ENCODE measurements at regions not wholly inside any gene's neighbourhood (a gene's known extent, or its start where the extent isn't known, plus 50 kb on each side); places are given as distances from the start of the nearest gene placed in this dataset.
A peak's percentile ranks its signal among the peaks of the same experiment; 100 is the strongest.

- H3K27me3 Mint-ChIP-seq (ENCODE audit: unreplicated experiment) = peaks cover 3% of the 10 kb centered on the region
- H3K36me3 Mint-ChIP-seq (ENCODE audit: unreplicated experiment) = no peaks in the 10 kb centered on the region
- no peak for DNase-seq
- peaks cover 12% of the 10 kb centered on the region for H3K4me1 Mint-ChIP-seq (ENCODE audit: low read depth, unreplicated experiment)
- H3K27ac Mint-ChIP-seq (ENCODE audit: unreplicated experiment) = no peak overlapping the region
- no peak for TF ChIP-seq CTCF (IDR thresholded peaks at IDR 0.05; ENCODE audit: partially characterized antibody, unreplicated experiment)
- H3K9me3 Mint-ChIP-seq (ENCODE audit: unreplicated experiment) = peaks cover 1% of the 10 kb centered on the region
- H3K4me3 Mint-ChIP-seq (ENCODE audit: unreplicated experiment) = no peak overlapping the region
These were observed 258.8 kb downstream of the SNX10 start for GRCh38 chr7:26550492-26550891.

- Mint-ChIP-seq H3K9me3 (ENCODE audit: unreplicated experiment) (peaks cover 1% of the 10 kb centered on the region), H3K4me1 (ENCODE audit: low read depth, unreplicated experiment) (peaks cover 16% of the 10 kb centered on the region), H3K27ac (ENCODE audit: unreplicated experiment) (no peak overlapping the region), H3K27me3 (ENCODE audit: unreplicated experiment) (peaks cover 3% of the 10 kb centered on the region), H3K36me3 (ENCODE audit: unreplicated experiment) (no peaks in the 10 kb centered on the region), H3K4me3 (ENCODE audit: unreplicated experiment) (no peak overlapping the region)
- no peak for DNase-seq
- TF ChIP-seq CTCF (IDR thresholded peaks at IDR 0.05; ENCODE audit: partially characterized antibody, unreplicated experiment) = no peak
These were observed 260.1 kb downstream of the SNX10 start for GRCh38 chr7:26551740-26552139.

GRCh38 chr7:26553128-26553527 is 261.5 kb downstream of the SNX10 start:
- H3K27me3 Mint-ChIP-seq (ENCODE audit: unreplicated experiment) = peaks cover 3% of the 10 kb centered on the region
- no peak for DNase-seq
- H3K4me3 Mint-ChIP-seq (ENCODE audit: unreplicated experiment) = no peak overlapping the region
- H3K27ac Mint-ChIP-seq (ENCODE audit: unreplicated experiment) = no peak overlapping the region
- H3K36me3 Mint-ChIP-seq (ENCODE audit: unreplicated experiment) = no peaks in the 10 kb centered on the region
- H3K9me3 Mint-ChIP-seq (ENCODE audit: unreplicated experiment) = peaks cover 1% of the 10 kb centered on the region
- peaks cover 18% of the 10 kb centered on the region for H3K4me1 Mint-ChIP-seq (ENCODE audit: low read depth, unreplicated experiment)
- no peak for TF ChIP-seq CTCF (IDR thresholded peaks at IDR 0.05; ENCODE audit: partially characterized antibody, unreplicated experiment)

GRCh38 chr7:26553582-26553981 is 261.9 kb downstream of the SNX10 start:
- peaks cover 3% of the 10 kb centered on the region for H3K27me3 Mint-ChIP-seq (ENCODE audit: unreplicated experiment)
- peaks cover 1% of the 10 kb centered on the region for H3K9me3 Mint-ChIP-seq (ENCODE audit: unreplicated experiment)
- H3K4me3 Mint-ChIP-seq (ENCODE audit: unreplicated experiment) = no peak overlapping the region
- H3K36me3 Mint-ChIP-seq (ENCODE audit: unreplicated experiment) = no peaks in the 10 kb centered on the region
- DNase-seq = no peak
- H3K4me1 Mint-ChIP-seq (ENCODE audit: low read depth, unreplicated experiment) = peaks cover 18% of the 10 kb centered on the region
- H3K27ac Mint-ChIP-seq (ENCODE audit: unreplicated experiment) = peak overlapping the region; percentile 4
- no peak for TF ChIP-seq CTCF (IDR thresholded peaks at IDR 0.05; ENCODE audit: partially characterized antibody, unreplicated experiment)

GRCh38 chr7:26554952-26555351 is 263.3 kb downstream of the SNX10 start:
- Mint-ChIP-seq H3K27me3 (ENCODE audit: unreplicated experiment) (peaks cover 3% of the 10 kb centered on the region), H3K4me3 (ENCODE audit: unreplicated experiment) (no peak overlapping the region), H3K9me3 (ENCODE audit: unreplicated experiment) (peaks cover 1% of the 10 kb centered on the region), H3K4me1 (ENCODE audit: low read depth, unreplicated experiment) (peaks cover 18% of the 10 kb centered on the region), H3K27ac (ENCODE audit: unreplicated experiment) (no peak overlapping the region), H3K36me3 (ENCODE audit: unreplicated experiment) (no peaks in the 10 kb centered on the region)
- DNase-seq = no peak
- TF ChIP-seq CTCF (IDR thresholded peaks at IDR 0.05; ENCODE audit: partially characterized antibody, unreplicated experiment) = no peak
